K562 (cell line): ENCODE measurements at regions not wholly inside any gene's neighbourhood (a gene's known extent, or its start where the extent isn't known, plus 50 kb on each side); places are given as distances from the start of the nearest gene placed in this dataset.

Source experiments
- DIDO1 ChIP-seq: fragments of 450-650 bp; IDR thresholded peaks from 2 replicates; pipeline ENCODE4 v1.6.1; 2016; ENCODE audit warnings: low read depth, missing biosample characterization, missing genetic modification characterization
- MEIS2 ChIP-seq: fragments of 450-650 bp; IDR thresholded peaks from 2 replicates; pipeline ENCODE4 v1.6.1; 2014; ENCODE audit warnings: mild to moderate bottlenecking; ENCODE audit not compliant: partially characterized antibody
- RBM15 ChIP-seq: fragments of 200-400 bp; formaldehyde crosslinking; IDR thresholded peaks from 2 replicates; pipeline ENCODE4 v1.6.1; 2018; ENCODE audit warnings: mild to moderate bottlenecking, low read length, moderate library complexity; ENCODE audit not compliant: insufficient read depth
- TARDBP ChIP-seq: fragments of 450-650 bp; IDR thresholded peaks from 2 replicates; pipeline ENCODE4 v1.6.1; 2016

GRCh38 chr1:229851511-229851910 is 215.5 kb upstream of the GALNT2 start:
- TF ChIP-seq TARDBP (no peak), MEIS2 (no peak), DIDO1 (tag) (no peak), RBM15 (no peak)
